Fibroblast of the conjunctiva (primary cell): ENCODE measurements at regions not wholly inside any gene's neighbourhood (a gene's known extent, or its start where the extent isn't known, plus 50 kb on each side); places are given as distances from the start of the nearest gene placed in this dataset.

Experiments
- DNase-seq: peaks from one replicate; pipeline ENCODE4 v3.0.0-alpha.2; 2010; ENCODE audit warnings: low read depth

GRCh38 chr18:34075963-34076860 lies 148.5 kb downstream of the NOL4 start:
- no peak for DNase-seq

GRCh38 chr18:34061226-34061625 lies 163.5 kb downstream of the NOL4 start:
- no peak for DNase-seq

GRCh38 chr18:34055227-34055626 lies 169.5 kb downstream of the NOL4 start:
- DNase-seq, result no peak

- DNase-seq, result no peak
Measured at GRCh38 chr18:34050661-34051060, 174.1 kb downstream of the NOL4 start.

- DNase-seq, result no peak
Measured at GRCh38 chr18:34049511-34049910, 175.2 kb downstream of the NOL4 start.

GRCh38 chr18:34048423-34048822 lies 176.3 kb downstream of the NOL4 start:
- no peak for DNase-seq

GRCh38 chr18:34042423-34043146 lies 182.1 kb downstream of the NOL4 start:
- DNase-seq, result no peak

GRCh38 chr18:34039611-34040010 lies 185.1 kb downstream of the NOL4 start:
- DNase-seq, result no peak

- no peak for DNase-seq
Measured at GRCh38 chr18:34039201-34039600, 185.5 kb downstream of the NOL4 start.

- DNase-seq, result no peak
Measured at GRCh38 chr18:34038086-34038485, 186.6 kb downstream of the NOL4 start.

- no peak for DNase-seq
Measured at GRCh38 chr18:34033968-34034367, 190.7 kb downstream of the NOL4 start.

GRCh38 chr18:34031810-34032209 lies 192.9 kb downstream of the NOL4 start:
- no peak for DNase-seq

GRCh38 chr18:34028324-34028723 lies 196.4 kb downstream of the NOL4 start:
- no peak for DNase-seq

GRCh38 chr18:34025191-34025801 lies 199.4 kb downstream of the NOL4 start:
- no peak for DNase-seq

GRCh38 chr18:34023471-34023870 lies 201.2 kb downstream of the NOL4 start:
- DNase-seq, result no peak

GRCh38 chr18:34018336-34018735 lies 206.4 kb downstream of the NOL4 start:
- no peak for DNase-seq

GRCh38 chr18:34003687-34004086 lies 221.0 kb downstream of the NOL4 start:
- no peak for DNase-seq

- no peak for DNase-seq
Measured at GRCh38 chr18:34002130-34002529, 222.6 kb downstream of the NOL4 start.

GRCh38 chr18:34001376-34001775 lies 223.3 kb downstream of the NOL4 start:
- no peak for DNase-seq

GRCh38 chr18:33987206-33987605 lies 237.5 kb downstream of the NOL4 start:
- DNase-seq, result no peak

GRCh38 chr18:33983126-33983525 lies 241.6 kb downstream of the NOL4 start:
- DNase-seq, result no peak

- DNase-seq, result no peak
Measured at GRCh38 chr18:33960417-33960816, 264.3 kb downstream of the NOL4 start.

GRCh38 chr18:33959609-33960008 lies 265.1 kb downstream of the NOL4 start:
- no peak for DNase-seq
